GM21529 (cell line): ENCODE measurements at regions not wholly inside any gene's neighbourhood (a gene's known extent, or its start where the extent isn't known, plus 50 kb on each side); places are given as distances from the start of the nearest gene placed in this dataset.

Source experiments
- ATAC-seq: cut with Tn5 transposase; IDR thresholded peaks from one replicate; pipeline ENCODE4 v1.9.1; 2021; ENCODE audit not compliant: unreplicated experiment

GRCh38 chr4:85246055-85246454 is 228.9 kb upstream of the ARHGAP24 start:
- ATAC-seq = no peak

DNA sequence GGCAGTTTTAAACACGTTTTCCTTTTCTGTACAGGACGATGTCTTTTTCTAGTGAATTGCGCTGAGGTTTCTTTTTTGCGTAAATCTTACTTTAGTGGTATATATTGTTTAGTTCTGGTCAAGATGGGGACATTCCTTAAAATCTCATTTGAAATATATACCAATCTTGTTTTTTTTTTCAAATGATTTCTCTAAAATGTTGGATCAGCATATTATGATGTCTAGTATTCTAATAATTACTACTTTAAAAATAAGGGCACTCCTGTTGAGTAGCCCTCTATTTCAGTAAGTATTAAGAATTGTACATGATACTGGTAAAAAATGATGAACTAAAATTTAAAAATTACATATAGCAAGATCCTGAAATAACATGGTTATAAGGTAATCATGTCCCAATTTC is 224.1 kb upstream of the ARHGAP24 start:
- ATAC-seq = no peak

- ATAC-seq = no peak
Observed at GRCh38 chr4:85257817-85258370, 217.1 kb upstream of the ARHGAP24 start.

GRCh38 chr4:85260064-85260463 is 214.9 kb upstream of the ARHGAP24 start:
- no peak for ATAC-seq

DNA sequence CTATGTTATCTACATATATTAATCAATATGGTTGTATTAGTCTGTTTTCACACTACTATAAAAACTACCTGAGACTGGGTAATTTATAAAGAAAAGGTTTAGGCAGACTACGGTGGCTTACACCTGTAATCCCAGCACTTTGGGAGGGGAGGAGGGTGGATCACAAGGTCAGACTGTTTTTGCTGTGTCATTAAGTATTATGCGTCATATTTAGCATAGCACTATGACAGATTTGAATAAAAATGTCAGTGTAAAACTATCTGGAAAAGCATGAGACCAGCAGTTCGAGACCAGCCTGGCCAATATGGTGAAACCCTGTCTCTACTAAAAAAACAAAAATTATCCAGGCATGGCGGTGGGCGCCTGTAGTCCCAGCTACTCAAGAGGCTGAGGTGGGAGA is 209.7 kb upstream of the ARHGAP24 start:
- ATAC-seq = no peak

DNA sequence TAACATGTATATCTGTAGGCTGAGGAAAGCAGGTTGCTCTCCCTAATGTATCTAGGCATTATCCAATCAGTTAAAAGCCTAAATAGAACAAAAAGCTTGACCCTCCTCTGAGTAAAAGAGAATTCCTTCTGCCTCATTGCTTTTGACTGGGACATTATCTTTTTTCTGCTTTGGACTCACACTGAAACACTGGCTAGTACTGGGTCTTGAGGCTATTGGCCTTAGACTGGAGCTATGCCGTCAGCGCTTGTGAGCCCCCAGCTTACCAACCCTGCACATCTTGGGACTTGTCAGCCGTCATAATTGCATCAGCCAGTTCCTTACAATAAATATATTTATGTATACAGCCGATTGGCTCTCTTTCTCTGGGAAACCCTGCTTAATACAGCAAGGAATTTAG is 206.8 kb upstream of the ARHGAP24 start:
- no peak for ATAC-seq

GRCh38 chr4:85268961-85269360 is 206.0 kb upstream of the ARHGAP24 start:
- no peak for ATAC-seq

- ATAC-seq = no peak
Observed at GRCh38 chr4:85274955-85275354, 200.0 kb upstream of the ARHGAP24 start.

GRCh38 chr4:85280963-85281362 is 194.0 kb upstream of the ARHGAP24 start:
- no peak for ATAC-seq

DNA sequence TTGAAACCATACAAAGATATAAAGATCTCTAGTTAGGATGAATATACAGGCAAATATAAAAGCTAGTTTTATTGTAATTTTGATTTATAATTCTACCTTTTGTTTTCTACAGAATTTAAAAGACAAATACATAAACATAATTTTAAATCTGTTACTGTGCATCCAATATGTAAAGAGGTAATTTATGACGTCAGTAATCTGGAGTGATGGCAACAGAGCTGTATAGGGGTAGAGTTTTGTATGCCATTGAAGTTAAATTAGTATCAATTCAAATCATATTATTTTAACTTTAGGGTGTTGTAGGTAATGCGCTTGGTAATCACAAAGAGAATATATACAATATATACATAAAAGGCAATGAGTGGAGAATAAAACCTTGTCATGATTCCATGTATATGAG is 183.7 kb upstream of the ARHGAP24 start:
- no peak for ATAC-seq

GRCh38 chr4:85298037-85298436 is 176.9 kb upstream of the ARHGAP24 start:
- no peak for ATAC-seq

GRCh38 chr4:85302193-85302736 is 172.7 kb upstream of the ARHGAP24 start:
- ATAC-seq = no peak

GRCh38 chr4:85302756-85303155 is 172.2 kb upstream of the ARHGAP24 start:
- no peak for ATAC-seq

- no peak for ATAC-seq
Observed at GRCh38 chr4:85318415-85318814, 156.5 kb upstream of the ARHGAP24 start.

- ATAC-seq = no peak
Observed at GRCh38 chr4:85358831-85359230, 116.1 kb upstream of the ARHGAP24 start.

DNA sequence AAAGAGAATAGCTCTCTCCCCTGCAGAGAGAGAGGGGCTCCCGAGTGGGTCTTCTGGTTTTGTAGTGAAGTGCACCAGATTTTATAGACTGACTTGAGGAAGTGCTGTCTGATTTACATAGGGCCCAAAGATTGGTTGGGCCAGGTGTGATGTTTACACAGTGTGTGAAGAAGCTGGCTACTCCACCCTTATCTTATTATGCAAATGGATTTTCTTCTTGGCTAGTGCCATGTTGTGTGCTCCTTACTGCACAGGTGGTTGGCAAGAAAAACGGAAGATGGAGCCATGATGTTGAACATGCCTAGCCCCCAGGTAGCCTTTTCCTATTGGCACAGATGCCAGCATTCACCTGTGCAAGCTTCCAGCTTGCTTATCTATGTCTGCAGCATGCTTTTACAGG is 112.4 kb upstream of the ARHGAP24 start:
- ATAC-seq = no peak

DNA sequence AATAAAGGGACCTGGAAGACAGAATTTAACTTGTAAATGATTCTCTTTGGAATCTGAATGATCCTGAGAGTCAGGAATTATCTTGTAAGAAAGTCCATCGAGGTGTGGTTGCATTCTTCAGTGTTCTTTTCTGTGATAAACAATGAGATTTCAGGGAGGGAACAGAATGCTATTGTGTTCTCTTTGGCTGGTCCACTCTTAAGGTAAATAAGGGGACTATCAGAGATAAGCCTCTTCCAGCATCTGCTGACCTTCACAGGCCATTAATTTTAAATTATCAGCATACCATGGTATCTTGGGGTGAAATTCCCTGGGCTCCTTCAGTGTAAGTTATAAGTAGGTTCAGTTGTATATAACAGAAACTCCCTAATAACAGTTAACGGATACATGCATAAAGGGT is 107.1 kb upstream of the ARHGAP24 start:
- ATAC-seq = no peak

GRCh38 chr4:85368240-85368639 is 106.7 kb upstream of the ARHGAP24 start:
- no peak for ATAC-seq

GRCh38 chr4:85368932-85369331 is 106.0 kb upstream of the ARHGAP24 start:
- ATAC-seq = no peak

DNA sequence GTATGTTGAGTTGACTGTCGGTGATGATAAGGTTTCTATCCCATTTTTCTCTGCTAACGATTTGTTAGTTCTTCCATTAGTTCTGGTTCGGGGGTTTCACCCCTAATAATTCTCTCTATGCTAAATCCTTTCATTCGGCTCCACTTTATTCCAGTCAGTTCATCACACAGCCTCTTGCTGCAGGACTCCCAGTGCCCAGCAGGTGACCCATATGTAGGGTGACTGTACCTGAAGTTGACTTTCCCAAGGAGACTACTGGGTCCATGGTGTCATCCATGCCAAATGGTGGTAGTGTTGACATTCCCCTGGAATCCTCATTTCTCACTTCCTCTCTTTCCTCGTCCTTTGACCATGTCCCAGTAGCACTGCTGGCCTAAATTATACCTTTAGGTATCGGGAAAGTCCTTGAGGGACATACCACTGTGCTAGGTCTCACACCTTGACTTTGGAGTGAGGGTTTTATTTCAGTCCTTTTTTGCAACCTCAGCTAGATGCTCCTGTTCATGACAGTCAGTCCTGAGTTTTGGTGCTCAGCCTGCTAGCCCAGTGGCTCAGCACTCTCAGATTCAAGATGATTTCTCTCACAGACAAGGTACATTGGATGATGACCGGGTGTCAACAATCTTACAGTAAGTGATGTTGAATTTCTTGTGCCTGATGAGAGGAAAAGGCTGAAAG is 105.1 kb upstream of the ARHGAP24 start:
- no peak for ATAC-seq

- peak; percentile 97 for ATAC-seq
Observed at GRCh38 chr4:85370400-85371032, 104.4 kb upstream of the ARHGAP24 start.

GRCh38 chr4:85372966-85373365 is 102.0 kb upstream of the ARHGAP24 start:
- ATAC-seq = no peak
